Activated CD4-positive, alpha-beta T cell treated with anti-CD3 and anti-CD28 coated beads for 24 hours (primary cell): ENCODE measurements at regions not wholly inside any gene's neighbourhood (a gene's known extent, or its start where the extent isn't known, plus 50 kb on each side); places are given as distances from the start of the nearest gene placed in this dataset.

Source experiments
- DNase-seq, 2 donors: peaks; one replicate each; pipeline ENCODE4 v3.0.0-alpha.2; 2020; ENCODE audit warnings: low read depth in 2 of 2

DNA sequence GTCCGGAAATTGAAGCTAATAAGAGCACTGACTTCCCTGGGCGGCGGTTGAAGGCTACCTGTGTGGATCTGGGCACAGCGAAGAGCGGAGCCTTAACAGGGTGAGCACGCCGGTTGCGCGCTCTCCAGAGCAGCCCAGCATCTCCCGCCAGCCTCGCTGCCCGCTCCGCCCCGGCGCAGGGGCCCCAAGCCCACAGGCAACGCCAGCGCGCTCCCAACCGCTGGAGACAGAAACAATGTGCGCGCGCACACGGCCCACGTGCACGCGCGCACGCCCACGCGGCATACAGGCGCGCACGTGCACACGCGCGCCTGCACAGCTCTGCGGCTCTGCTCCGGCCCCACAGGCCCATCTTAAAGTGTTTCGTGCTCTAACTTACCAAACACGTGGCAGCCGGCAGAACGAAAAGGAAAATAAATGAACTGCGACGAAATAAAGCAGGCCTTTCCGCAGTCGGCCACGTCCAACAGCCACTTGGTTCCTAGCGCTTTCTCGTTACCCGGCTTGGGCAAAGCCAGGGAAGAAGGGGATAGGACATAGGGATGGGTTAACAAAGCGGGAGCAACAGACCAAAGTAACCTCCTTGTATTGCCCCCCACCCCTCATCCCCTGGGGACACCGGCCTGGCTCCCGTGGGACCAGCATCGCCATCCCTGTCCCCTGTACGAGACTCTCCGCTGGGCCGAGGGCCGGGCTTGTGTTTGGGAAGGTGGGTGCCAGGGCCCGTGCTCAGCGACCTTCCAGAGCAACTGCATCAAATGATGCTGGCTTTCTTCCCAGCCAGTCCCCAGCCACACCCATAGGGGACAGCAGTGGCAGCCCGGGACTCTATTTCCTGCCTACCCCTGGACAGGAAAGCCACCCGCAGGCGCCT is 203.7 kb downstream of the ABHD5 start:
- peak; percentile 7 to 29 for DNase-seq

DNA sequence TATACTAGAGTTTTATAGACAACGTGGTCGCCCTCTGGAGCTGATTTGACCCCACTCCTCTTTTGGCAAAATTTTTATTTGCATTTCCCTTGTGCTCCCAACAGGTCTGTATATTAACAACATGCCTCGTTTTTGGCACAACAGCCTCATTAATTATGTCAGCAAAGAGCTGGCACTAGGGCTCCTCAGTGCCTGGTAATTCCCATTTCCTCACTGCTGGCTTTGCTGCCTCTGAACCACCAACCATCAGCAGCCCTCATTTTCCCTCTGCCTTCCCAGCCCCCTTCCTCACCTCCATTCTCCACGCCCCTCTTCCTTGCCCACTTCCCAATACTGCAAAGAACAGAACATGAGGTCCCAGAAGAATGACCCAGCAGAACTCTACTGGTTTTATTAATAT is 204.8 kb downstream of the ABHD5 start:
- no peak for DNase-seq

DNA sequence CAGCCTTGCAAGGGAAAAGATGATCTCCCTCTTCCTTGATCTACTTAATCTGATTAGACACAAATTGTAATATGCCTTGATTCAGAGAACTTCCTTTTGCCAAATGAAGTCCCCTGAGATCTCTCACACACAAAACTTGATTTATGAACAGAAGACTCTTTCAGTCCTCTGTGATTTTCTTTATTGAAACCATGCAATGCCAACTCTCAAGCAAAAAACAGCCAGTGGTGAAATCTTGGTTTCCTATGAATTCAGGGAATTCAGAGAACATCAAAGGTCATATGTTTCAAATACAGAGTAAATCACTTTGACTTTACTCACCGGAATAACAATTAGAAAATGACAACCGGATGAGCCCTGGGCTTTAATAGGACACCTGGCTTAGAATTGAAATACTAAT is 211.7 kb downstream of the ABHD5 start:
- DNase-seq = no peak

DNA sequence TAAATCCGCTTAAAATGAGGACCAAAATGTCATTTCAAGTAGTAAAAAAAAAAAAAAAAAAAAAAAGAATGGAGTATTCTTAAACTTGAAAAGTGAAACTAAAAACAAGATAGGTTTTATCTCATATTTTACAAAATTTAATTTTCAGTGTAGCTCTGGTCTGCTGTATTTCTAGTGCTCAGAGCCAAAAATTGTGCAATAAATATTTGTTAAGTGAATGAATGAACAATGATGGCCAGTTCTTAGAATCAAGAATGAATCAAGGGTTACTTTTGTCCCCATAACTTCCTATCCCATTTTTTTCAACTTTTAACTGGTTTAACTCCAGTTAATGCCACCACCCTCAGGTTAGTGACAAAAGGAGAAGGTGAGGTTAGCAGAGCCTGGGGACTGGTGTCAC is 214.4 kb downstream of the ABHD5 start:
- no peak for DNase-seq

DNA sequence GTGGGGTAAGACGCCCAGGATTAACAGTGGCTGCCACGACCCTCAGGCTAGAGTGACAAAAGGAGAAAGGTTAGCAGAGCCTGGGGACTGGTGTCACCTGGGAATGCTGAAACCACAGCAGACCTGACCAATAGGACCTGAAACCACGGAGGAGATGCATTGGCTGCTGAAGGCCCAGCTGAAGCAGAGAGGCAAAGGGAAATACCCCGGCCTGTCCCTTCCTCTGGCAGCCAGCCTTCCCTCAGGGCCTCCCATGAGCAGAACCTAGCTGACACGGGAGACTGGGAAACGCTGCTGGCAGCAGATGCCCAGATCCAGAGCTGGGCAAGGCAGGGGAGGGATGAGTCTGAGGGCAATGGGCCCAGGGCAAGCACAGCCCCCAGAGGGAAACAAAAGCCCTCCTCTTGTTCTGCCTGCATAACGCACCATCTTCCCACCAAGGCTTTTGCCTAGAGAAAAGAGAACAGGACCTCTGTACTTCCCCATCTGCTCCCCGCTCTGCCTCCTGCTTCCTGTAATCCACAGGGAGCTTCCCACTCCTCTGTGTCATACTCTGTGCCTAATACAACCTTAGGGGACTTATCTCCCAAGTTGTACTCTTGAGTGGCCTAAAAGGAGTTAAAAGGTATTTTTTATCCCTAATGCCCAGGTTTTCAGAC is 216.2 kb downstream of the ABHD5 start:
- no peak for DNase-seq

DNA sequence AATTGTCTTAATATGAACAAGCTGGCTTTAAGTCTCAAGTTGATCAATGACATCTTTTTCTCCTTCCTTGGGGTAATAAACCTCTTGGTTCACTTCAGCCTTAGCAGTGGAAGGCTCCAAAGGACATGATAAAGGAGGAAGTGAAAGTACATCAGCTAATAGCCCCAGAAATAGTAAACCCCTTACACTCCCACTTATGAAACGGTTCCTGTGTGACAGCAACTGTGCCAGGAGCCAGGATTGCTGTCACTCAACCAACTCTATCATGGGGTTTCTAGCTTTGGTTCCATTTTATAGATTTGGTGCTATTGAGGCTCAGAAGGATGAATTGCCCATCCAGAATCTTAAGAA is 216.7 kb downstream of the ABHD5 start:
- no peak for DNase-seq

DNA sequence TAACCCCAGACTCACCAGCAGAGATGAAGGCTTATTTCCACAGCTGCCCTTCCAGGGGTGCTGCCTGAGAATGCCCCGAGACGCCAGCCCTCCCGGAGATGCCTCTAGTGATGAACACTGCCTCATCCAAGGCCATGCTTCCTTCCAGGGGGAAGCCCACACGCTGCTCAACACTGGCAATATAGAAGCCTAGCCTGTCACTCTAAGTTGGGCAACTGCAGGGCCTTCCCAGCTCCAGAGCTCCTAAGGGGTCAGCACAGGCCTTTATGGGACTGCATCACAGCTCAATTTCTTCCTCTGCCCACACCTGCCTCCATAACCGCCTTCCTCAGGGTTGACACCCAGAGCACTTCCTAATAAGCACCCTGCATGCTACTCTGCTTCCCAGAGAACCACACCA is 217.7 kb downstream of the ABHD5 start:
- no peak for DNase-seq

DNA sequence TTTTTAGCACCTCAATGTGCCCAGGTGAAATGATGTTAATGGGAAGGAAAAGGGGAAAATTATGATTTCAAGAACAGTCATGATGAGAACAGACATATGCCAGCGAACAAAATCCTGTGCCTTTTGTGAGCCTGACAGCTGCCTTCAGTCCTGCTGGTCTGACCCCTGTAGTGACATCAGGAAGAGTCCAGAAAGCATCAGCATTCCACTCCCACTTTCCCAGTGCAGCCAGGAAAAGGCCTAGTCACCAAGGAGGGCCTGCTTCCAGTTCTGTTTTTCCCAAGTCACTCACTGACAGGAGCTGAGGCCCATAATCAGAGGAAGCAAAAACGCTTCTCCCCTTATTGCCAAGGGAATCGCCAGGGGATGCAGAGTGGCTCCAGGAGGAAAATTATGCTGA is 218.4 kb downstream of the ABHD5 start:
- no peak for DNase-seq

DNA sequence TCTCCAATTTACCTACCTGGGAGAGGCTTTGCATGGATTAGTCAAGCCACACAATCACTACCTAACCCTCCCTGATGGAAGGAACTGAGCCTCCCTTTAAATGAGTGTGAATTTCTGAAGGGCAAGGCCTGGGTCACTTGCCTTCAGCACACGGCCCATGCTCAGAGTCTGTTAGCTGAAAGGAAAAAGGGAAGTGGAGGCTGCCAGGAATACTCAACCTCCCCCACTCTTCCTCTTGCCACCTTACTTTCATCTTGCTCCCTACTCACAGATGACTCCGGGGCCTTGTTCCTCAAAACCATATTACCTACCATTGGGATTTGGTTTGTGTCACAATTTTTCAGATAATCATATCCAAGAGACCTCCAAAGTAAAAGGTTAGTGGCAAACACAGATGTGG is 220.0 kb downstream of the ABHD5 start:
- no peak for DNase-seq

DNA sequence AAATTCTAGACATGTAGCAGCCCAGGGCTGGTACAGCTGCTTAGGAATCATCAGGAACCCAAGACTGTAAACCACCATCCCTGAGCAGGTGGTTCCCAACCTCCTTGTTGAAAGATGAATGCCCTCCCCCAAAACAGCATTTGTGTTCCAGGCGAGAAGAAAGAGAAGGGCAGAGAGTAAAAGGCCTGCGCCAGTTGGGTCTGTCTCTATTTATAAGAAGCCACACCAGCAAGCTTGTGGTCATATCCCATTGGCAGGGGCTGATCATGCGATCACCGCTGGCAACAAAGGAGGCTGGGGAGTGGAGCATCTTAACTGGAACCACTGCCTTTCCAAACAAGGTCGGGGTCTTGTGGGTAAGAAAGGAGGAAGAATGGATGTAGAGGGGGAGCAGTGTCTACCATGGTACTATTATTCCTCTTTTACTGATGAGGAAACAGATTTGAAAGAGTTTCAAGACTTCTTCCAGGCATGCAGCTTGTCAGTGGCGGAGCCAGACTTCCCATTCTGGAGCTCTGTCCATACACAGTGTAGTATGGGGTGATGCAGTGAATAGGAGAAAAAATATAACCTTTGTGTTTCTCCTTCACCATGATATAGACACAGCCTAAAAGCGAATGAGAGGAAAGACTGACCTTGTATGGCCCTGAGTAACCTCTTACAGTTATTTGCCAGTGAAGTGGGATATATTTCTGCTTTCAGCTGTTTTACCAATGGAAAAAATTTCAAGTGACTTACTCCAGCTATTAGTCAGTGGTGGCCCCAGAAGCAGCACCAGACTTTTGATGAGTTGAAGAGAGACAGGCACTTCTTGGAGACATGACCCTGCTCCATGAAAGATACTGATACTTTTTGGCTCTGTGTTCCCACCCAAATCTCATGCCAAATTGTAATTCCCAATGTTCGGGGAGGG is 222.6 kb downstream of the ABHD5 start:
- no peak for DNase-seq

DNA sequence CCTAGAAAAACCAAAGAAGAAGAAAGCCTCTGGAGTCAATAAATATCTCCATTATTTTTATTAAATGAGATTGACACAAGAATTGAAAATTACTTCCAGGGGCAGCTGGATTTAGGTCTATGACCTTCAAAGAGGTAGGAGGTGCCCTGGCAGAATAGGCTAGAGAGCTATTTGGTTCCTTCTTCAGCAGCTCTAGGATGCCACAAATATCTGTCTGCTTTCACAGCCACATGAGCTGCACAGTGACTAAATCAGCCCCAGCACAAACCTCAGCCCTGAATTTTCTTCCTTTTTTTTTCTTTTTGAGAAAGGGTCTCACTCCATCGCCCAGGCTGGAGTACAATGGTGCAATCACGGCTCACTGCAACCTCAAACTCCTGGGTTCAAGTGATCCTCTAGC is 223.5 kb downstream of the ABHD5 start:
- DNase-seq = no peak

DNA sequence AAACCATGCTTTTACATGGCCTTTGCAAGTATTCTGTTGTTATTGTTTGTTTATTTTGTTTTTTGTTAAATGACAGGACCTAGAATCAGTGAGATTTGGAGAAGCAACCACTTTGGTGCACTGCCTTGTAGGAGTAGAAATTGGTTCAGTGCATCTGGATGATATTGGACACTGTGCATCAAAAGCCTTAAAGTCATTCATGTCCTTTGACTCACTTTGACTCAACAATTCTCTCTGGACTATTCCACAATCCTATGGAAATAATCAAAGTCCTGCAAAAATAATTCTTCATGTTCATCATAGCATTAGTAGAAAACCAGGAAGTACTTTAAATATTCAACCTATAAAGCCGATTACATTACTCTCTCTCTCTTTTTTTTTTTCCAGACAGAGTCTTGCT is 224.8 kb downstream of the ABHD5 start:
- no peak for DNase-seq

DNA sequence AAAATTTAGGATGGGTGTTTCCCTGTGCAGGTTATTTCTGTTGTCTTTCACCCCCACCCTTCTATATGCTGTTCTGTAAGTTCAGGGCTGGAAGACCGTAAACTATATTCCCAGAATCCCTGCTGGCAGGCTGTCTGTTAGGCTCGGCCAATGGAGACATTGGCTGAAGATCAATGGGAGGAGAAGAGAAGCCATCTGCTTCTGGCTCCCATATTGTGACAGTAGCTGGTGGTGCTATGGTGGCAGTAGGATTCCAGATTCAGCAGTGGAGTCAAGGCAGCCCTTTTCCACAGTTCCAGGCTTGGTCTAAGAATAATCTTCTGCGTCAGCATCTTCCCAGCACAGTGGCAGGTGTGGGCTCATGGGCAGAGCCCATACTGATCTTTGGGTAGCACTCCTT is 226.6 kb downstream of the ABHD5 start:
- DNase-seq = no peak

DNA sequence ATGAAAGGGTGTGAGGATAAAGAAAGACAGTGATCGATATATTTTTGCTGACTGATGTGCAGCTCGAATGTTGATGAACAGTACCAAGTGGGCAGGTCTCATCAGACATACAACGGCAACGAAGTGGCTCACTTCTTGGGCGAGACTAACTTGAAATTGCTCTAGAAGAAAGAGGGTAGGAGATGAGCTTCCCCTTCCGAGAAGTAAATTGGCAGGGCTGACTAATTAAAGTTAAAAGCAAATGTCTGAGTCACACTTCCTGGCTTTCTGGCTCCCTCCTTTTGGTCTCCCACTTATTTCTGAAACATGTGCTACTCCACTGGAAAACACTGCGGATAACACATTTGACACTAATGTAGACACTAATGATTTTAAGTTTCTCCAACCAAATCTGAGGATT is 228.3 kb downstream of the ABHD5 start:
- no peak for DNase-seq

DNA sequence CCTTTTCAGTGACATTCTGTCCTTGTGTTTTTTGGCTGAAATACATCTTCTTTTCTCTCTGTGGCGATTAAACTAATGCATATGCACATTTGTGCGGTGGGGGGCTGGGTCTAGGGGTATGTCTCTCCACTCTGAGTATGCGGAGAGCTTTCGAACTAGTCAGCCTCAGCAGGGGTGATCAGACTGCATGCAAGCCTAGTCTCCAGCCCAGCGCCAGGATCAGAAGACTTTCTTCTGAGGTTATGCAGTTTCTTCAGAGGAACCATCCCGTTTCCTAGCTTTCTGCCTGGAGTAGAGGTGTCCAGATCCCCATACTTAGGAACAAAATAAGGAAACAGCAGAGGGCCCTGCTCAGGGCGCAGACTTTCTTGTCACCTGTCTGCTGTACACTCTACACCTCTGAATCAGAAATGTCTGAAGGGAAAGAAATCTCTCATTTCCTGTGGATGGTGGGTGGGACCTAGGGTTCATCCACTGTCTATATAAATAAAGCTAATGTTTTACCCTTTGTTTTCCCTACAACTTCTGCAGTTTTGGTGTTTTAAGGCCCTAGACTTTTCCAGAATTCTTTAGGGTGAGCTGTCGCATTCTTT is 230.4 kb downstream of the ABHD5 start:
- no peak for DNase-seq

DNA sequence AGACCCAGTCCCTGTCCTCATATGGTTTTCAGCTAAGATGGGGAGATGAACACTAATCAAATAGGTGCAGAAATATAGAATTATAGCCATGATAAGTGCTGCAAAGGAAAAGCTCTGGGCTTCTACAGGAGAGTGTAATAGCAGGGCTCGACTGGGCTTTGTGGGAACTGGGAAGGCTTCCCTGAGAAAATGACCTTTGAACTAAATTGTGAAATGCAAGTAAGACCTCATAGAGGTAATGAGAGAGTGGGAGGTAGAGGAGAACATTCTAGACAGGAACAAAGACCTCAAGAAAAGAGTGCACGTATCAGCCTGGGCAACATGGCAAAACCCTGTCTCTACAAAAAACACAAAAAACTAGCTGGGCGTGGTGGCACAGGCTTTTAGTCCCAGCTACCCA is 231.6 kb downstream of the ABHD5 start:
- no peak for DNase-seq

DNA sequence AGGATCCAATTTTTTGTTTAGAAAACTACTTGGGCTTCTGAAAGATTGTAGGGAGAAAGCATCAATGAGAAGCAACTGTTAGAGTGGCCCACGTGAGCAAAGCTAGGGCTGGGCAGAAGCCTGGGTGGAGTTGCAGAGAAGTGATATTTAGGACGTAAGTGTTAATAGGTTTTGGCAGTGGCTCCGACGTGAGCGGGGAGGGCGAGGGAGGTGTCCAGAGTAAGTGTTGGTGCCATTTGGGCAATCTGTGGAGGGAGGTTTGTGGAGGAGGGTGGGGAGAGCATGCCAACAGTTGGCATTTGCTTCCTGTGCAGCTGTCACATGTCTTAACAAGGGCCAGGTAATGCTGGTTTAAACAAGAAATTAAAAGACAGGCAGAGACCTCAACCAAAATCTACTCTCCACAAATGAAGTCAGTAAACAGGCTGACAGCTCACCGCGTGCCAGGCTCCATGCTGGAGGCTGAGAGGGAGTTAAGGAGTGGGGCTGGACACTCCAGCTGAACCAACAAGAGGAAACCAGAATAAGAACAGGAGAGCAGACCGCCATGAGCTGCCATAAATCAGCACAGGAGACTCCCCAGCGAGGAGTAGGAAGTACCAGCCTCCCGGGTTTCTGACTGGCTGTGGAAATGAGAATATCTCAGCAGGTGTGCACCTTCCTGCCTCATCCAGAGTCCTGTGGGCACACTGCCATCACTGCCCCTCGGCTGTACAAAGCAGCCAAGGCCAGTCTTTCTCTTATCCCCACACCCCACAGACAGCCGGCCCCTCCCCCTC is 232.6 kb downstream of the ABHD5 start:
- DNase-seq = no peak

DNA sequence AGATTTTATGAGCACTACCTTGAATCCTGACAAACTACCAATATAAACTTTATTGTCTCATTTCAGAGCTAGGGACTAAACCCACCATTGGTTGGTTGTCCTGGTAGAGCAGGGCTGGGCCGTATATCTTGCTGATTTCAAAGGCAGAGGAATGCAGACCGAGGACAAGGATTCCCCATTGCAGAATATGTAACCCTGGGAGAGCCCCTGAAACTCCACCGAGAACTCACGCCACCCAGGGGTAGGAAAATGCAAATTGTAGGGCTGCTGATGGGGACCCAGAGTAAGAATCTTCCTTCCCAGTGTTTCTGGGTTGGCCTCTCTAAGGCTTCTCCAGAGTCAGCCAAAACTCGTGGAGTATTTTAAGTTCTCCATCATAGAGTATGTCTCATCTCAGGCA is 235.3 kb downstream of the ABHD5 start:
- DNase-seq = no peak

DNA sequence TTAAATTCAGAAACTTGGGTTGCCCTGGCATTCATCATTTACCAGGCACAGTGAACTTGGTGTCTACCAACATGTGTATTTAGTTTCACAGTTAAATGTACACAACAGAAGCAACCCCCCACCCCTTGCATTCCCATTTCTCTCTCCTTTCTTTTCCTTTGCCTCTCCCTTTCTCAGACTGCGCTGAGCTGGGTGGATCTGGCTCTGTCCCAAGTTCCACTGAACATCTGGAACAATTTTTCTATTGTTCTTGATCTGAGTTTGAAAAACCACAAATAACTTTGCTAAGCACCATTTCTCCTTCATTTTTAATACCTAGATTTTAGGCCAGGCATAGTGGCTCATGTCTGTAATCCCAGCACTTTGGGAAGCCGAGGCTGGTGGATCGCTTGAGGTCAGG is 242.2 kb downstream of the ABHD5 start:
- no peak for DNase-seq

DNA sequence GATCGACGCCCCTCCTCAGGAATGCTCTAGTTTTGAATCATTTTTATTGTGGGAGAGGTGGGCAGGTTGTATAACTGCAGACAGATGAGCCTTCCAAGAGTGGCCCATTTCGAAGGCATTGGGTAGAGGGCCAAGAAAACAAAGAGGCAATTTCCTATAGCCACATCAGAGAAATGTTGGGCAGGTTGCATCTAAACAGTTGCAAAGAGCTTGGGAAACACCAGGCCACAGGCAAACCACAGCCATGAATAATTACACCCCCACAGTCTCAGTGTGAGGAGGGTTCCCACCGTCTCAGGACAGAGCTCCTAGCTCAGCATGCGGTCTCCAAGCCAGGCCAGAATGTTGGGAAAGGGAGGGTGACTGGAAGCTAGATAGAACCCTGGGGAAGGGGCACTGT is 257.3 kb downstream of the ABHD5 start:
- DNase-seq = no peak

DNA sequence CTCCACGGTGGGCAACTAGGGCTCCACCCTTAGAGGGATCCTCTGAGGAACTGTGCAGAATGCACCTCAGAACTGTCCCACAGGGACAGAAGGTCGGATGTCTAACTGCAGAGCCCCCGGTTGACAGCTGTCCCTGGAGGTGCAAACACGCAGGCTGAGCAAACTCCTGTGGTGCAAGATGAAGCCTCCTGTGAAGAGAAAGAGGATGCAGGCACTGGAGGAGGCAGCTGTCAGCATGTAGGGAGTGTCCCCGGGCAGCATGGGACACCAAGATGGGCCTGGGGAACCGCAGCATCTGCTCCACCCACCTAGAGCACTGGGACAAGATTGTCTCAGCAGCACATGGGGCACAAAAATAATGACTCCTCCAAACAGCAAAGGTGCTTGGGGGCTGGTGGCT is 258.9 kb downstream of the ABHD5 start:
- DNase-seq = no peak
